Inferior parietal cortex (tissue), 1 donor: ENCODE measurements at regions not wholly inside any gene's neighbourhood (a gene's known extent, or its start where the extent isn't known, plus 50 kb on each side); places are given as distances from the start of the nearest gene placed in this dataset.
A peak's percentile ranks its signal among the peaks of the same experiment; 100 is the strongest.

Experiments used
- DNase-seq: peaks from one replicate; pipeline ENCODE4 v3.0.0-alpha.2; 2016; ENCODE audit errors: extremely low spot score

- DNase-seq = no peak
Observed at GRCh38 chr7:18313965-18314364, 181.6 kb upstream of the HDAC9 start.

DNA sequence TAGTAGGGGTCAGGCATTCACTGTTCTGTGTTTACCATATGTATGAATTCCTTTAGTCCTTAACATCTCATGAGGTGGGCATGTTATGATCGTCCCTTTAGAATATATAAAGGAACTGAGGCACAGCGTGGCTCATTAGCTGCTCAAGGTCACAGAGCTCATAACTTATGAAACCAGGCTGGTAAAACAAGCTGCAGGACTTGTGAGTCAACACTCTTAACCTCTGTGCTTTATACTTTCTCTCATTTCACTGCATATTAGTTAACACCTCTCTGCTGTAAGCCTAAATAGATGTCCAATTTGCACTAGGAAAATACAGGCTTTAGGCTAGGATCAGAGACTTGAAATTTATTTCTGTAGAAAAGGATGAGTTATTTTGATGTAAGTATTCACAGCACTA, 180.3 kb upstream of the HDAC9 start:
- no peak for DNase-seq

DNA sequence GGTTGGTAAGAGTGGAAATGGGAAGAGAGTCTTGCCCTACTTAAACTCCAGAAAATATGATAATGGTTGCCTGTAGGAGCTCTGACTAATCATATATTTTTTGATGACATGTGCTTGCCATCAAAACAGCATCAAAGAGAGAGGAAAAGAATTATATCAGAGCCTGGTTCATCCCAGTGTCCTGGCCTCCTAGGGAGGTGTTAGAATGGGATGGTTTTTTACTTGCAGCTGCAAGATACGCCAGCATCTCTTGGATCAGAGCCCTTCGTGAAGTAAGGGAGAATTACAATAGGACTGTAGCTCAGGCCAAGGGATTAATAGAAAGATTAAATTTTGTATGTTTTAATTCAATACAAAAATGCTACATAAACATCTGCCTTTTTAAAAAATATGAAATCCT, 177.6 kb upstream of the HDAC9 start:
- no peak for DNase-seq

DNA sequence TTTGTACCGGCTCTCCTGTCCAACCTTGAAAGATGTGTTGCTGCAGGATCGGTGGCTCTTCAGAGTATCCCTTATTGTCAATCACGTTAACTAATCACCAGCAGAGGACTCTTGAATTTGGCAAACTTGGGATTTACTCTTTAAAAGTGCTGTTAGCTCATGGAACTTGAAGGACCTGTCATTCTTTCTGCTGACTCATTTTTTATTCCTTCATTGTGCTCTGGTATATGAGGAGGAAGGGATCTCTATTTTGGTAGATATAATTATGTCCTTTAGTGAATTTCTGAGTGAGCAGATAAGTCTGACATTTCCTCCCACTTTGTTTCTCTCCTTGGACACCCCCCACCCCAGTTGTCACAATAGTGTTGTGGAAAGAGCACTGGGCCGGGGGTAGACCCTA, 175.1 kb upstream of the HDAC9 start:
- DNase-seq = no peak

- peak; percentile 23 for DNase-seq
Observed at GRCh38 chr7:18320971-18321567, 174.5 kb upstream of the HDAC9 start.

DNA sequence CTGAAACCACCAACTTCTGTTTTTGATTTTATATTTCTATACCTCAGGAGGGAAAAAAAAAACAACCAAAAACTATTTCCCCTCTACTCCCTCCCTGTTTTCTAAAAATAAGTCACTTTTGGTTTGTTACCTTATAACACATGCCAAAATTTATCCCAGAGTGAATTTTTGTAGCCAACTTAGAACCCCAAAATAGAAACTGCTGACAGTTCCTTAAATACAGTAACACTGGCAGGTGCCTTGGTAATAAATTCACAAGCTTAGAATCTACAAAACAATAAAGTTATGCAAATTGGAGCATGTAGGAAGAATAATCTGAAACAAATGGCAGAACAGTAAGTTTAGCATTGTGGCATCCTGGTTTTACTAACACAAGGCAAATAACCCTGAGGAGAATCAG, 165.0 kb upstream of the HDAC9 start:
- DNase-seq = no peak

DNA sequence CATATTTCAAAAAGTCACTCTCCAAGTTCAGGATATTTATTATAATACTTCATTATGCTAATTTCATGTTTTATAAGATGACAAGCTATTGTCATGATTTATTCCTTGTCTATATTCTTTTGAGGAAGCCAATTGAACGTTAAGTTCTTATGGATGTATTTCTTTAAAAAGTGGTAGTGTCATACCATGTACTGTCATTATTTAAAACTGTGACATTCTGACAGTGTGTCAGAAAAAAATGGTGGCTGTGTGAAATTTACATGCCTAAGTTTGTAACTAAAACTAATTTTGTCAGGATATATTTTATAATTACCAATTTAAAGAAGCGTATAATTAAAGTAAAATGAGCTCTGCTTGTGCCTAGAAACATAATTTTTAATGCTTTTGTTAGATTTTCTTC, 158.9 kb upstream of the HDAC9 start:
- no peak for DNase-seq

DNA sequence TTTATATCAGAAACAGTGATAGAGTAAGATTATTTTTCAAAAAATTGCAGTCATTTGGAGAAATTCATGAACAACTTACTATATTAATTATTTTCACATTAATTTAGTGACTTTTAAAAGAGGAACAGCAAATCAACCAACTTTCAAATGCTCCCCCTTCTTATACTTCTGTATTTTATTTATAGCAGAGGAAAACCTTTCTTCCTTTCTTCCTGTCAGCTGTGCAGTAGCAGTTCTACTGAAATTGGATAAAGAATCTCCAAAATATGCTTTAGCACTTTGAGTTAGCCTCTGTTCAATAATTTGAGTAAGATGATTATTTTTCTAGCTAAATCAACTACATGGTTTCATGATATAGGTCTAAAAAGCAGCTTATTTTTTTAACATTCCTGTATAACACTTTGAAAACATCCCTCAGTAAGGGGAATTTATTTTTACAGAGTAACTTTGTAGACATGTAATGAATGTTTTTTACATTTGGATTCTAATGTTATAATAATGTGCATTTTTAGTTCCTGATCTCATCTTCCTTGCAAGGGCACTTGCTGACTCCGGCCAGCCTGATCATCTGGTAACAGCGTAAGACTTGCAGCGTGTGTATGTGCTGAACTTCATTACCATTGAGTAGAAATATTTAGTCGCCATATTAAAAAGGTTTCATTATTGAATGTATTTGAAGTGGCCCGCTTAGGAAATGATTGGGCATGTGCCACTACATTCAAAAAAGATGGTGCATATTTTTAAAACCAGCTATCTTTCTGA, 158.3 kb upstream of the HDAC9 start:
- no peak for DNase-seq

DNA sequence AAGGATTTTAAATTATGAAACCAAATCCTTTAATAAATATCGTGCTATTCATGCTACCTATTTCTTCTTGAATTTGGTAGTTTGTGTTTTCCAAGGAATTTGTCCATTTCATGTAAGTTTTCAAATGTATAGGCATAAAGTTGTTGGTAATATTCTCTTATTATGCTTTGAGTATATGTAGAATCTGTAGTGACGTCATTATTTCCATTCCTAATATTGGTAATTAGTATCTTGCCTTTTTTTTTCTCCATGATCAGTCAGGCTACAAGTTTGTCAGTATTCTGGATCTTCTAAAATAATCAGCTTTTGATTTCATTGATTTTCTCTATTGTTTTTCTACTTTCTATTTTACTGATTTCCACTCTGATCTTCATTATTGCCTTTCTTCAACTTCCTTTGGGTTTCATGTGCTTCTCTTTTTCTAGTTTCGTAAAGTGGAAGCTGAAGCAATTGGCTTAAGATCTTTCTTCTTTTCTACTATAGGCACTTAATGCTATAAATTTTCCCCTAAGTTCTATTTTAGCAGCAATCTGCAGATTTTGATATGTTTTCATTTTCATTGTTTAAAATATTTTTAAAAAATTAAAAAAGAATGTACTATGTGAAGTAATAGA, 156.5 kb upstream of the HDAC9 start:
- DNase-seq = no peak

DNA sequence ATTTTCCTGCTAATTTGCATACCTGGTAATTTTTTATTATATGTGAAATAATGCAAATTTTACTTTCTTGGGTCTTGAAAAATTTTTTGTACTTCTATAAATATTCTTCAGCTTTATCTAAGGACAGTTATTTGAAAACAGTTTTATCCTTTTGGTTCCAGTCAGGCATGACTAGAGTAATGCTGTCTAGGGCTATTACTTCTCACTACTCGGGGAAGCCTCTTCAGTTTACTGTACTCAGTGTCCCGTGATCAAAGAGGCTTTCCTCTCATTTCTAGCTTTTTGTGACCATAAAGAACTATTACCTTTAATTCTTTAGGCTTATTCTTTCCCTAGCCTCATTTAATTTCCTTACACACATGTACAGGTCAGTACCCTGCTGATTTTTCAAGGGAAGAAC, 153.8 kb upstream of the HDAC9 start:
- no peak for DNase-seq

DNA sequence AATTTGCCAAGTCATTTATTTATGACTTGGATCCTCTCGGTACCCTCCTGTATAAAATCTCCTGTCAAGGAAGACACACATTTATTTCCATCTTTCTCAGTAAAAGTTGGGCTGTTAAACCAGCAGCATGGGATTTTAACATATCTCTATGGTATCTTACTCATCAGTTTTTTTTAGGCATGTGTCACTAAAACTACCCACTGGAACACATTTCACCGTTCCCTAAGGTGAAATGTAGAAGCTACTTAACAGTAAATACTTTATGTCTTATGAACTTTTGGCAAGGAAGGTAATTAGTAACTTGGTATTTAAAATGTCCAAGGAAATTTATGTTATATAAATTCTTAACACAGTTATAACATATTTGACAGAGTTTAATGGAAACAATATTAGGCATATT, 152.5 kb upstream of the HDAC9 start:
- no peak for DNase-seq

DNA sequence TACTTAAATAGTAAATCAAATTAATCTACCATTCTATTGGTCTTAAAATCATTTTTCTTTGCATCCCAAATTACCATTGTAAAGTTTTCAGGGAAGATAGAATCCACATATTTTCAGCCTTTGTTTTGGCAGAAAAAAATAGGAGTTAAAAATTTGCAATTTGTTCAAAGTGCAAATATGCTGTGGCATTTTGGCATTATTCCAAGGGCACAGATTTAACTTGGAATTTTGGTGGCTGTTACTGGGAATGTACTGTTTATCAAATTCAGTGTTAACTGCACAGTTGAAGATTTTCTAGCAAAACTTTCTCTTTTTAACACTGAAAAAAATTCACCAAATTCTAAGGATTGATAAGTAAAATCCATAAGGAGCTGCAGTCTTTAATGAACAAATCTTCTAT, 151.0 kb upstream of the HDAC9 start:
- no peak for DNase-seq

GRCh38 chr7:18345641-18346234, 149.8 kb upstream of the HDAC9 start:
- DNase-seq = peak; percentile 82

DNA sequence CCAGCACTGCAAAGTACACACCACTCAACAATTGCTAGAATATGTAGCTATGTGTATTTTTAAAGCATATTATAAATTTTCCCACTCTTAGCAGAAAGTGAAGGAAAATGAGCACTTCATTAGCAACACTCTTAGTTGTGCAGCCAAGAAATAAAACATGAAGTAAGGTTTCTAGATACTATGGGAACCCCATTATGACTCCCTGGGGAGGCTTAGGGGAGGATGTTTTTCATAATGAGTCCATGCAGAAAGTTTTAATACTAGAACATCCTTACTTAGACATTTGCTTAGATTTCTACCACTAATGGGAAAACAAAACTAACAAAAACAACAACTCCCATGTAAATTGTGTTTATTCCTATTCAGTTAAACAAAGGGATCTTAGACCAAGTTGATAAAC, 148.4 kb upstream of the HDAC9 start:
- DNase-seq = no peak

- no peak for DNase-seq
Observed at GRCh38 chr7:18350678-18351077, 144.9 kb upstream of the HDAC9 start.

DNA sequence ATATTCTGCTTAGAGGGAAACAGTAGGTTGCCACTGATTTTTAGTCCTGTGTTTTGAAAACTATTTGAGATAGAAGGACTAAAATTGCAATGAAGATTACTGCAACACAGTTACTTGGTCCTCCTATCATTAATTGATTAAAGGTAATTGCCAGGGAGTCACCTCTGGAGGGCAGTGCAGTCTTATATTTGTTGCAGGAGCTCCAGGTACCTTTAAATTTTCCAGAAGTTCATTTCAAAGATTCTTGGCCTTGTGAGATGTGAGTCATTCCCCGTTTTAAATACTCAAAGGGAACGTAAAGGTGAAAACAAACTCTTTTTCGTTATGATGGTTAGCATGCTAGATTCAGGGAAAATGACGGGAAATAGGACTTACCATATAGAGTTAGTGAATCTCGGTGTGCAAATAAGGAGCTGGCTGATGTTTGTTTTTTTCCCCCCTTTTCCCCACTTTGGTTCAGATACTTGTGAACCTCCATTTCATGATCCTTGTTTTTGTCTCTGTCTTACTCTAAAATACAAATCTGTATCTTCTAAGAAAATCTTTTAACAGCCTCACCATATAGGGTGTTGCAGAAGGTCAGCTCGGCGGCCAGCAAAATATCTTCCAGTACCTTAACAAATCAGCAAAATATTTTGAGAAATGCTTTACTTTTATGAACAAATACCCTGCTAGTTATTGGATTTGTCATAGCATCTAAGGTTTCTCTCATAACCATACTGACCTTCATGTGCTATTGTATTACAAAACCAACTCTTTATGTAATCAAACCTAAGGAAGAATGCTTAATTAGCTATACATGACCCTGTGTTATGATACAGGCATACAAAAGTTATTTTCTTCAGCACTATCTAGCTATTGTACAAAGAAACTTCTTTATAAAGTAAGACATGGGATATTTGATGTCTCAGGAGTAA, 143.0 kb upstream of the HDAC9 start:
- DNase-seq = peak; percentile 74

GRCh38 chr7:18353339-18353738, 142.2 kb upstream of the HDAC9 start:
- no peak for DNase-seq

DNA sequence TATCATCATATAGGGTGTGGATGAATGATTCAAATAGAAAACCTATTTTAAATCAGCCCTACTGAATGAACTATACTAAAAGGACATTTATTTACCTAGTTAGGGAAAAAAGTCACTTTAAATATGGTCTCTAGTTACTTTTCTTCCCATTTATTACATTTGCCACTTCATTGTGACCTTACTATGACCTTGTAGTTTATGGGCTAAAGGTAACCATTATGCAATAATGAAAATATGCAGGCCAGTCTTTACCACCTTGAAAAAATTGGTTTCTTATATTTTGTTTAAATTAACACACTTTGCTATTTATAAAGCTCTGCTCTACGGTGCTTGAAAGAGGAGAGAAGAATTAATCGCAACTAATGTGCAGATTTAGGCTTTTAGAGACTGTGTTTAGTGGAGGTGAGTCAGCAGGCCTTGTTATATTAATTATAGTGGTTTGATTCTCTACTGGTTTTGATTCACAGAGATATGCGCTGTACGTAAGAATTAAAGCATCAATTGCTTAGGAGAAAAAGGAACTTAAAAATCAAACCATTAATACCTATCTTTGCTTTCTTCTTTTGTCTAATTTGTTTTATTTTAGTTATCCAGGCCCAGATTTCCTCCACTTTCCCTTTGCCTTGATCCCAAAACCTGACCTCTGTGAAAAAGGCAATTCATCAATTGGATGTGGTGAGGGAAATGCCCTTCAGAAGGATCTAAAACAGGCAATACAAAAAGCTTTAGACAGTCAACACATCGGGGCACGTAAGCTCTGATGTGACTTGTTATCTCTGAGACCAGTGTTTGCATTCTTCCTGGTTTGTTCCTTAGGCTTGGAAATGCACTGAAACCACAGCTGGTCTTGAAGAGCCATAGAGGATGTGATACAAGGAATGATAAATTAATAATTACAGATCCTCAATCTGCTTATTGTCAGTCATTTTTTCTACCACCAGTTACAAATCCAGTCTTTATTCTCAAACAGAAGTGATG, 141.2 kb upstream of the HDAC9 start:
- no peak for DNase-seq

GRCh38 chr7:18356191-18356645, 139.3 kb upstream of the HDAC9 start:
- peak; percentile 64 for DNase-seq

DNA sequence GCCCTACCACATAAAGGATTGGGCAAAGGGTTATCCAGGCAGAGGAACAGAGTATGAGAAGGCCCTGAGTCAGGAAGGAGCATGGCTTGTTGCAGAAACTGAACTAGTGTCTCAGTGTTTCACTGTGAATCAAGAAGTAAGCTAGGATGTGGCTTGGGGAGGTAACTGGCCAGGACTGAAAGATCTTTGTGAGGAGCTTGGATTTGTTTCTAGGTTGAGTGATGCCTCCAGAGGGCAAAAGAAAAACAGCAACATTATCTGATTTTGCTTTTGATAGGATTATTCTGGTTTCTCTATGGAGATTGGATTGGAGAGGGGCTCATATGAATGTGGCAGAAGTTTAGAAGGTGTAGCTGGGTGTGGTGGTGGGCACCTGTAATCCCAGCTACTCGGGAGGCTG, 137.9 kb upstream of the HDAC9 start:
- no peak for DNase-seq

DNA sequence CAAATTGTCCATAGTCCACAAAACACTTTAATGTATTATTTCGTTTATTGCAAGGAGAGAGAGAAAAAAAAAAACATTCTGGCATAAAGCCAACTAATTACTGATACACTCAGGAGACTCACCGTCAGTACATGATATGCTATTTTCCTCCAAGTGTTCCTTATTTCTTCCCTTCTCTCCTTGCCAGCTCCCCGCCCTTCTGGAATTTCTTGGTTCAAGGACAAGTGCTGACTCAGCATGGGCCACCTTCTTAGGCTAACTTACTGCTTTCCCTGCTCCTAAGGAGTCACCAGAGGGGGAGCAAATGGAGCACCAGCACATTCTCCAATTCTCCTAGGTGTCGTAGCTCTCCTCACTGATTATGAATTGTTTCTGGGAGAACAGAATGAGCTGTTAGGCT, 133.8 kb upstream of the HDAC9 start:
- no peak for DNase-seq
